Endothelial cell of umbilical vein (primary cell): ENCODE measurements at regions not wholly inside any gene's neighbourhood (a gene's known extent, or its start where the extent isn't known, plus 50 kb on each side); places are given as distances from the start of the nearest gene placed in this dataset.

Experiments
- BruUV-seq: library from RNA; stranded (reverse); fragments of 400-500 nt; replicated peaks from 2 replicates; lab custom pipeline; 2021; lab: Mats Ljungman, UMichigan
- CTCF ChIA-PET: fragments of 300-600, 350-600 bp; sonication (Branson Sonifier 250); formaldehyde crosslinking; loops from one replicate; lab custom pipeline; 2021; ENCODE audit warnings: antibody characterized with exemption, inconsistent platforms; lab: Charles Lee
- POLR2A ChIA-PET: fragments of 300-600, 350-600 bp; sonication (Branson Sonifier 250); formaldehyde crosslinking; loops from one replicate; lab custom pipeline; 2021; ENCODE audit warnings: antibody characterized with exemption, inconsistent platforms; lab: Charles Lee
- DNase-seq: peaks from one replicate; pipeline ENCODE4 v3.0.0-alpha.2; 2011; ENCODE audit warnings: low read depth, low spot score
- FAIRE-seq: peaks from 2 replicates; lab custom pipeline; 2011; peaks lifted over from hg19 to GRCh38; lab: Jason Lieb, UNC
- H2AFZ ChIP-seq: 2 replicates; pipeline ENCODE4 v1.6.0; 2012; ENCODE audit warnings: low read depth, low read length, control low read depth, inconsistent platforms
- H3K27ac ChIP-seq: 2 replicates; pipeline ENCODE4 v1.5.1; 2011; ENCODE audit warnings: low read depth, mild to moderate bottlenecking, control low read depth, low read length, moderate library complexity; ENCODE audit not compliant: insufficient read depth
- H3K27me3 ChIP-seq, 2 experiments: 2 replicates each; pipeline versions ENCODE4 v1.6.0 to v1.6.1; 2011; ENCODE audit warnings: low read length in 2 of 2, mixed read lengths in 1 of 2; ENCODE audit not compliant: control insufficient read depth in 2 of 2, insufficient read depth in 2 of 2
- H3K36me3 ChIP-seq, 2 experiments: 2 replicates in 1 of 2; 3 replicates in 1 of 2; pipeline ENCODE4 v1.5.1; 2011; ENCODE audit warnings: low read length in 2 of 2, mild to moderate bottlenecking in 1 of 2, moderate library complexity in 1 of 2; ENCODE audit not compliant: control insufficient read depth in 2 of 2, insufficient read depth in 2 of 2; ENCODE audit errors: extremely low read depth in 1 of 2
- H3K4me1 ChIP-seq: 3 replicates; pipeline ENCODE4 v1.5.1; 2011; ENCODE audit warnings: mild to moderate bottlenecking, low read length; ENCODE audit not compliant: control insufficient read depth, insufficient read depth; ENCODE audit errors: extremely low read depth
- H3K4me2 ChIP-seq: 2 replicates; pipeline ENCODE4 v1.6.1; 2011; ENCODE audit warnings: low read length, control low read depth, mixed read lengths; ENCODE audit not compliant: insufficient read depth
- H3K4me3 ChIP-seq, 3 experiments: fragments of 200-600 bp in 1 of 3; sonication (generic), shearing (Covaris generic) in 1 of 3; replicated peaks in 1 of 3; 2 replicates each; pipeline ENCODE4 v1.5.1; 2011 to 2016; ENCODE audit warnings: control low read depth in 3 of 3, low read length in 3 of 3, mild to moderate bottlenecking in 2 of 3, inconsistent platforms in 1 of 3, low read depth in 1 of 3, moderate library complexity in 1 of 3; ENCODE audit not compliant: insufficient read depth in 1 of 3
- H3K79me2 ChIP-seq: 2 replicates; pipeline ENCODE4 v1.6.0; 2012; ENCODE audit warnings: low read length, inconsistent platforms; ENCODE audit not compliant: control insufficient read depth, insufficient read depth
- H3K9ac ChIP-seq: replicated peaks from 2 replicates; pipeline ENCODE3; 2011; ENCODE audit warnings: low read length, control low read depth; ENCODE audit not compliant: insufficient read depth; ENCODE audit errors: extremely low read depth
- H3K9me1 ChIP-seq: replicated peaks from 3 replicates; pipeline ENCODE4 v1.6.0; 2011; ENCODE audit warnings: mild to moderate bottlenecking, low read length; ENCODE audit not compliant: control insufficient read depth, insufficient read depth; ENCODE audit errors: extremely low read depth
- H3K9me3 ChIP-seq: replicated peaks from 2 replicates; pipeline ENCODE4 v1.5.1; 2012; ENCODE audit warnings: low read length, inconsistent platforms; ENCODE audit not compliant: control insufficient read depth, insufficient read depth
- H4K20me1 ChIP-seq: replicated peaks from 2 replicates; pipeline ENCODE3; 2011; ENCODE audit warnings: mild to moderate bottlenecking, low read length; ENCODE audit not compliant: control insufficient read depth, insufficient read depth; ENCODE audit errors: extremely low read depth
- EZH2 ChIP-seq: IDR thresholded peaks from 2 replicates; pipeline ENCODE4 v1.6.1; 2012; ENCODE audit warnings: borderline replicate concordance, low read depth, mild to moderate bottlenecking, moderate library complexity, low read length, inconsistent platforms; ENCODE audit not compliant: severe bottlenecking
- FOS ChIP-seq: IDR thresholded peaks from 2 replicates; pipeline ENCODE4 v1.6.1; 2011; ENCODE audit warnings: mild to moderate bottlenecking, low read length, moderate library complexity, borderline replicate concordance; ENCODE audit not compliant: insufficient read depth
- GATA2 ChIP-seq: IDR thresholded peaks from 2 replicates; pipeline ENCODE4 v1.7.0; 2011; ENCODE audit warnings: low read depth, mild to moderate bottlenecking, moderate library complexity, mixed read lengths, low read length; ENCODE audit not compliant: insufficient read length, insufficient read depth
- JUN ChIP-seq: IDR thresholded peaks from 2 replicates; pipeline ENCODE4 v1.6.1; 2011; ENCODE audit warnings: borderline replicate concordance, low read depth; ENCODE audit not compliant: insufficient read length, insufficient read depth
- MYC ChIP-seq: IDR thresholded peaks from one replicate; pipeline ENCODE4 v1.6.1; 2011; ENCODE audit warnings: mild to moderate bottlenecking, low read depth, low read length
- POLR2A ChIP-seq: IDR thresholded peaks from 2 replicates; pipeline ENCODE4 v1.6.1; 2012; ENCODE audit warnings: low read depth, mild to moderate bottlenecking, control low read depth, low read length
- POLR2AphosphoS5 ChIP-seq: IDR thresholded peaks from 2 replicates; pipeline ENCODE4 v1.6.1; 2012; ENCODE audit warnings: low read depth, mild to moderate bottlenecking, control low read depth, low read length, moderate library complexity; ENCODE audit not compliant: insufficient read depth
- dilution Hi-C: fragments of 300-500 bp; cut with MboI; formaldehyde crosslinking; loops from one replicate; pipeline ENCODE4 v1.15.0; 2019; ENCODE audit warnings: low sequenced_read_pairs; ENCODE audit not compliant: extremely low pct_ligation_motif_present
- intact Hi-C: fragments of 100-400 bp; cut with micrococcal nuclease; formaldehyde crosslinking; loops from one replicate; pipeline ENCODE4 v1.10.0; 2022
- TF ChIP-seq, protein P1 (sequence below), 2 donors: IDR thresholded peaks; 1 replicate in 1 of 2; 2 replicates in 1 of 2; pipeline ENCODE4 v1.5.1; 2011; ENCODE audit warnings: low read length in 2 of 2, mild to moderate bottlenecking in 2 of 2, moderate library complexity in 2 of 2, control low read depth in 1 of 2, inconsistent platforms in 1 of 2, low read depth in 1 of 2; ENCODE audit not compliant: insufficient read depth in 1 of 2; ENCODE audit errors: extremely low read depth in 1 of 2
- TF ChIP-seq, protein P2 (sequence below): IDR thresholded peaks from 2 replicates; pipeline ENCODE4 v1.6.1; 2011; ENCODE audit not compliant: insufficient read depth, insufficient read length

GRCh38 chrX:94256396-94256795 lies 582.4 kb downstream of the FAM133A start:
- Histone ChIP-seq H3K79me2 (no peaks in the 10 kb centered on the region), H3K9me3 (no peaks in the 10 kb centered on the region), H3K4me1 (no peaks in the 10 kb centered on the region), H2AFZ (no peak overlapping the region), H3K27ac (no peak overlapping the region), H3K27me3 (no peaks in the 10 kb centered on the region), H3K9ac (no peak overlapping the region), H3K4me3 (no peak overlapping the region), H3K9me1 (no peaks in the 10 kb centered on the region), H3K36me3 (no peaks in the 10 kb centered on the region), H4K20me1 (no peaks in the 10 kb centered on the region), H3K4me2 (no peak overlapping the region)
- intact Hi-C loops (no loop called here), dilution Hi-C loops (no loop called here)
- POLR2A ChIA-PET: no interaction called here
- BruUV-seq: no TSS peak
- TF ChIP-seq FOS (no peak), MYC (no peak), POLR2AphosphoS5 (no peak), GATA2 (no peak), EZH2 (no peak), POLR2A (no peak), JUN (no peak)
- TF ChIP-seq, protein P1, sequence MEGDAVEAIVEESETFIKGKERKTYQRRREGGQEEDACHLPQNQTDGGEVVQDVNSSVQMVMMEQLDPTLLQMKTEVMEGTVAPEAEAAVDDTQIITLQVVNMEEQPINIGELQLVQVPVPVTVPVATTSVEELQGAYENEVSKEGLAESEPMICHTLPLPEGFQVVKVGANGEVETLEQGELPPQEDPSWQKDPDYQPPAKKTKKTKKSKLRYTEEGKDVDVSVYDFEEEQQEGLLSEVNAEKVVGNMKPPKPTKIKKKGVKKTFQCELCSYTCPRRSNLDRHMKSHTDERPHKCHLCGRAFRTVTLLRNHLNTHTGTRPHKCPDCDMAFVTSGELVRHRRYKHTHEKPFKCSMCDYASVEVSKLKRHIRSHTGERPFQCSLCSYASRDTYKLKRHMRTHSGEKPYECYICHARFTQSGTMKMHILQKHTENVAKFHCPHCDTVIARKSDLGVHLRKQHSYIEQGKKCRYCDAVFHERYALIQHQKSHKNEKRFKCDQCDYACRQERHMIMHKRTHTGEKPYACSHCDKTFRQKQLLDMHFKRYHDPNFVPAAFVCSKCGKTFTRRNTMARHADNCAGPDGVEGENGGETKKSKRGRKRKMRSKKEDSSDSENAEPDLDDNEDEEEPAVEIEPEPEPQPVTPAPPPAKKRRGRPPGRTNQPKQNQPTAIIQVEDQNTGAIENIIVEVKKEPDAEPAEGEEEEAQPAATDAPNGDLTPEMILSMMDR (IDR thresholded peaks at IDR 0.05; ENCODE audit: extremely low read depth in 1 of 2, insufficient read depth in 1 of 2, low read depth in 1 of 2, low read length in 2 of 2): no peak
- TF ChIP-seq, protein P2, sequence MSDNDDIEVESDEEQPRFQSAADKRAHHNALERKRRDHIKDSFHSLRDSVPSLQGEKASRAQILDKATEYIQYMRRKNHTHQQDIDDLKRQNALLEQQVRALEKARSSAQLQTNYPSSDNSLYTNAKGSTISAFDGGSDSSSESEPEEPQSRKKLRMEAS: no peak
- CTCF ChIA-PET: no interaction called here
- no peak for FAIRE-seq
- DNase-seq: no peak
